UCSD-AML1 (cell line): ENCODE measurements at regions not wholly inside any gene's neighbourhood (a gene's known extent, or its start where the extent isn't known, plus 50 kb on each side); places are given as distances from the start of the nearest gene placed in this dataset.
"Not testable (repeated sequence)": the region's sequence is repeated elsewhere in the genome, so short reads cannot be mapped to it uniquely, and the experiment has no call there.

Experiments used
- DNase-seq: peaks from one replicate; lab custom pipeline; 2025; ENCODE audit not compliant: unreplicated experiment; lab: John Stamatoyannopoulos, UW

GRCh38 chr4:135114079-135114478 lies 912.5 kb upstream of the PABPC4L start:
- no peak for DNase-seq

- no peak for DNase-seq
These were observed 896.5 kb upstream of the PABPC4L start for GRCh38 chr4:135098061-135098460.

GRCh38 chr4:135073389-135073788 lies 871.8 kb upstream of the PABPC4L start:
- no peak for DNase-seq

- DNase-seq = no peak
These were observed 871.0 kb upstream of the PABPC4L start for GRCh38 chr4:135072553-135072952.

- DNase-seq = no peak
These were observed 863.8 kb upstream of the PABPC4L start for GRCh38 chr4:135065366-135065765.

- no peak for DNase-seq
These were observed 848.6 kb upstream of the PABPC4L start for GRCh38 chr4:135050086-135050717.

GRCh38 chr4:135032670-135033069 lies 831.1 kb upstream of the PABPC4L start:
- no peak for DNase-seq

- DNase-seq = no peak
These were observed 814.2 kb upstream of the PABPC4L start for GRCh38 chr4:135015771-135016170.

GRCh38 chr4:135007400-135007799 lies 805.8 kb upstream of the PABPC4L start:
- no peak for DNase-seq

GRCh38 chr4:134999169-134999568 lies 797.6 kb upstream of the PABPC4L start:
- no peak for DNase-seq

- no peak for DNase-seq
These were observed 760.4 kb upstream of the PABPC4L start for GRCh38 chr4:134961963-134962362.

- DNase-seq = no peak
These were observed 757.3 kb upstream of the PABPC4L start for GRCh38 chr4:134958862-134959261.

- no peak for DNase-seq
These were observed 753.5 kb upstream of the PABPC4L start for GRCh38 chr4:134955059-134955458.

GRCh38 chr4:134952775-134953174 lies 751.2 kb upstream of the PABPC4L start:
- no peak for DNase-seq

- no peak for DNase-seq
These were observed 750.7 kb upstream of the PABPC4L start for GRCh38 chr4:134952305-134952704.

GRCh38 chr4:134948110-134948642 lies 746.6 kb upstream of the PABPC4L start:
- DNase-seq = no peak

GRCh38 chr4:134944115-134944514 lies 742.5 kb upstream of the PABPC4L start:
- no peak for DNase-seq

- DNase-seq = no peak
These were observed 734.4 kb upstream of the PABPC4L start for GRCh38 chr4:134936014-134936413.

- no peak for DNase-seq
These were observed 733.7 kb upstream of the PABPC4L start for GRCh38 chr4:134935320-134935719.

- no peak for DNase-seq
These were observed 732.6 kb upstream of the PABPC4L start for GRCh38 chr4:134934036-134934808.

GRCh38 chr4:134915355-134915754 lies 713.8 kb upstream of the PABPC4L start:
- no peak for DNase-seq

- DNase-seq = not testable (repeated sequence)
These were observed 712.7 kb upstream of the PABPC4L start for GRCh38 chr4:134914250-134914649.
